KMS-11 (cell line): ENCODE measurements at regions not wholly inside any gene's neighbourhood (a gene's known extent, or its start where the extent isn't known, plus 50 kb on each side); places are given as distances from the start of the nearest gene placed in this dataset.

Source experiments
- H2AFZ ChIP-seq: fragments of 200-600 bp; sonication (generic); 2 replicates; pipeline ENCODE4 v1.6.1; 2016; ENCODE audit warnings: antibody characterized with exemption, mixed run types, low read depth
- H3K27ac ChIP-seq: fragments of 200-600 bp; sonication (generic); 2 replicates; pipeline ENCODE4 v1.6.1; 2016; ENCODE audit warnings: mild to moderate bottlenecking, mixed run types
- H3K27me3 ChIP-seq: fragments of 200-600 bp; sonication (generic); 2 replicates; pipeline ENCODE4 v1.6.1; 2017; ENCODE audit warnings: mild to moderate bottlenecking, low read depth, mixed run types, moderate library complexity; ENCODE audit not compliant: insufficient read depth
- H3K36me3 ChIP-seq: fragments of 200-600 bp; sonication (generic); 2 replicates; pipeline ENCODE4 v1.6.1; 2017; ENCODE audit warnings: mild to moderate bottlenecking, mixed run types; ENCODE audit not compliant: insufficient read depth
- H3K4me1 ChIP-seq: fragments of 200-600 bp; sonication (generic); 2 replicates; pipeline ENCODE4 v1.6.1; 2016; ENCODE audit warnings: mild to moderate bottlenecking, low read depth, mixed run types; ENCODE audit not compliant: poor library complexity, severe bottlenecking
- H3K4me2 ChIP-seq: fragments of 200-600 bp; sonication (generic); 2 replicates; pipeline ENCODE4 v1.7.0; 2016; ENCODE audit warnings: mild to moderate bottlenecking, mixed run types
- H3K4me3 ChIP-seq: fragments of 200-600 bp; sonication (generic); IDR thresholded peaks from 2 replicates; pipeline ENCODE4 v1.6.1; 2017; ENCODE audit warnings: low read depth, low read length, mixed read lengths; ENCODE audit not compliant: insufficient read depth
- H3K79me2 ChIP-seq: fragments of 200-600 bp; sonication (generic); 2 replicates; pipeline ENCODE4 v1.6.1; 2016; ENCODE audit warnings: low read depth, mixed run types; ENCODE audit not compliant: insufficient read depth
- H3K9ac ChIP-seq: fragments of 200-600 bp; sonication (generic); 2 replicates; pipeline ENCODE4 v1.6.1; 2016; ENCODE audit warnings: mild to moderate bottlenecking, mixed run types
- H4K20me1 ChIP-seq: fragments of 200-600 bp; sonication (generic); 2 replicates; pipeline ENCODE4 v1.6.1; 2016; ENCODE audit warnings: mild to moderate bottlenecking, mixed run types; ENCODE audit not compliant: insufficient read depth
- TF ChIP-seq, protein P1 (sequence below): fragments of 200-600 bp; sonication (generic); conservative IDR thresholded peaks from 2 replicates; pipeline ENCODE4 v1.6.1; 2017; ENCODE audit warnings: low read depth, mild to moderate bottlenecking, antibody characterized with exemption, low read length, moderate library complexity, mixed read lengths

DNA sequence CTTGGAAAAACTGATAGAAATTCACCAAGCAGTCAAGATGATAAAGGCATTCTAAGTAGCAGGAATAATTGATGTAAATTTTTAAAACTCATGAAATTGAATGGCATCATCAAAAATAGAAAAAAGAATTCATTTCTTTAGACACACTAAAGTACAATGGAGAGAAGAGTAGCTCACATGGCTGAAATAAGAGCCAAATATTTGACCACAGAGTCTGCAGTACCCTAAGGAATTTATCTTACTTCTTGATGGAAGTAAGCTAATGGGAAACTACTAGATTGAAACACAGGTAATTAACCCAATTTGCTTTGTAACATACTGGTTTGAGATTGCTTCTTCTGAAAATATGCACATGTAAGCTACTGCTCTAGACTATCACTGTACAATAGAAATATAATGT lies 70.8 kb upstream of the GPM6A start:
- H3K27me3 ChIP-seq, result no peaks in the 10 kb centered on the region
- no peak overlapping the region for H2AFZ ChIP-seq
- TF ChIP-seq, protein P1, sequence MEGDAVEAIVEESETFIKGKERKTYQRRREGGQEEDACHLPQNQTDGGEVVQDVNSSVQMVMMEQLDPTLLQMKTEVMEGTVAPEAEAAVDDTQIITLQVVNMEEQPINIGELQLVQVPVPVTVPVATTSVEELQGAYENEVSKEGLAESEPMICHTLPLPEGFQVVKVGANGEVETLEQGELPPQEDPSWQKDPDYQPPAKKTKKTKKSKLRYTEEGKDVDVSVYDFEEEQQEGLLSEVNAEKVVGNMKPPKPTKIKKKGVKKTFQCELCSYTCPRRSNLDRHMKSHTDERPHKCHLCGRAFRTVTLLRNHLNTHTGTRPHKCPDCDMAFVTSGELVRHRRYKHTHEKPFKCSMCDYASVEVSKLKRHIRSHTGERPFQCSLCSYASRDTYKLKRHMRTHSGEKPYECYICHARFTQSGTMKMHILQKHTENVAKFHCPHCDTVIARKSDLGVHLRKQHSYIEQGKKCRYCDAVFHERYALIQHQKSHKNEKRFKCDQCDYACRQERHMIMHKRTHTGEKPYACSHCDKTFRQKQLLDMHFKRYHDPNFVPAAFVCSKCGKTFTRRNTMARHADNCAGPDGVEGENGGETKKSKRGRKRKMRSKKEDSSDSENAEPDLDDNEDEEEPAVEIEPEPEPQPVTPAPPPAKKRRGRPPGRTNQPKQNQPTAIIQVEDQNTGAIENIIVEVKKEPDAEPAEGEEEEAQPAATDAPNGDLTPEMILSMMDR, result no peak
- H3K27ac ChIP-seq, result no peak overlapping the region
- H3K4me3 ChIP-seq, result no peak overlapping the region
- H3K4me2 ChIP-seq, result no peak overlapping the region
- H3K4me1 ChIP-seq, result no peaks in the 10 kb centered on the region
- no peaks in the 10 kb centered on the region for H3K79me2 ChIP-seq
- no peaks in the 10 kb centered on the region for H3K36me3 ChIP-seq
- H3K9ac ChIP-seq, result no peak overlapping the region
- H4K20me1 ChIP-seq, result no peaks in the 10 kb centered on the region

DNA sequence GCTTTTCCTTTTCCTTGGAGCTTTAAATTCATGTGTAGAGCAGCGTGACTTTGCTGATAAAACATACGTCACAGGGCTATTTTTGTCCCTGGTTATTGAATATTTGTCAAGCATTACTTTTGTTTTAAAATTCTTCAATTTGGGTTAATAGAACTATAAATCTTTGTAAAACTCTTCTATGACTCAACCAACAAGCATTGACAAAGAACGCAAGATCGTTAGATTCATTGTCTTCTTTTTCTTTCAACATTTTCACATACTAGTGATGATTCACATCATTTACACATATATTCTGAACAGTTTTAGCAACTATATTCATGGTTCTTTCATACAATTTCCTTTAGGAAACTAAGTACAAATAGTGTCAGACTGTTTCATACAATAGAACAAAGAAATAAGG lies 72.0 kb upstream of the GPM6A start:
- Histone ChIP-seq H3K4me3 (no peak overlapping the region), H3K27ac (no peak overlapping the region), H3K4me1 (no peaks in the 10 kb centered on the region), H2AFZ (no peak overlapping the region), H3K79me2 (no peaks in the 10 kb centered on the region), H3K27me3 (no peaks in the 10 kb centered on the region), H3K4me2 (no peak overlapping the region), H3K9ac (no peak overlapping the region), H4K20me1 (no peaks in the 10 kb centered on the region), H3K36me3 (no peaks in the 10 kb centered on the region)
- TF ChIP-seq, protein P1, result no peak

DNA sequence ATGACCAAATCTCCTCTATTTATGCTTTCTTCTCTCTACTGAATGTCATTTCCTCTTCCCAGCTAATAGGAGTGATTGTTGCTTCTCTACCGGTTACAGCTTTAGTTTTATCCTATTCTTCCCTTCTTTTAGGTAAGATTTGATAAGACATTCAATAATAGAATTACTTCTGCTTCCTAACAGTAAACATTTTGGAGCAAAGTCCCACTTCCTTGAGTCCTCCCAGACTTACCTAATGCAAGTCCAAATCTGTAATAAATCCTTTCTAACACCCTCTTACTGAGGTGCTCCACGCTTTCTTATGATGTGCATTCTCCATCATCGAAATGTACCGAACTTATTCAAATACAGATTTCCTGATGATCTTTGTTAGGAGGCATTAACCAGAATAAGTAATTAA lies 79.2 kb upstream of the GPM6A start:
- Histone ChIP-seq H3K9ac (no peak overlapping the region), H3K79me2 (no peaks in the 10 kb centered on the region), H3K36me3 (no peaks in the 10 kb centered on the region), H3K27ac (no peak overlapping the region), H3K4me2 (no peak overlapping the region), H3K4me3 (no peak overlapping the region), H3K4me1 (no peaks in the 10 kb centered on the region), H4K20me1 (no peaks in the 10 kb centered on the region), H3K27me3 (no peaks in the 10 kb centered on the region), H2AFZ (no peak overlapping the region)
- TF ChIP-seq, protein P1, result no peak

DNA sequence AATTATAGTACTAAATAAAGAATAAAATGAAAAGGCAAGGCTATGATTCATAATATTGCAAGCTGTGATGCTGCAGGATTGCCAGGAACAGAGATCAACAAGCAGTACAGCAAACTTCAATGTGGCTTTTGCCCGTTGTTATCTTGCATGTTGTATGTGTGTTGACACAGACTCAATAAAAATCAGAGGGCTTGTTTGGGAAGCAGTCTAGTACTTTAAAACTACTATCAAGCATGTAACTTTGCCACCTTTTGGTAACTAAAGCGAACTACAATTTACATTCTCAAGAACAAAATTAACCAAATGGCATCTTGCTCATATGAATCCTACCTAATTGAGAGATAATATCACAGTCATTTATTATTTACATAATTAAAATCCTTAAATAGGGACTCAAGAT lies 79.8 kb upstream of the GPM6A start:
- H3K36me3 ChIP-seq, result no peaks in the 10 kb centered on the region
- H3K9ac ChIP-seq, result no peak overlapping the region
- H2AFZ ChIP-seq, result no peak overlapping the region
- no peaks in the 10 kb centered on the region for H4K20me1 ChIP-seq
- no peak overlapping the region for H3K4me2 ChIP-seq
- TF ChIP-seq, protein P1, result peak; percentile 45; the same call in 1 of the 2 replicates
- no peak overlapping the region for H3K27ac ChIP-seq
- no peaks in the 10 kb centered on the region for H3K27me3 ChIP-seq
- no peaks in the 10 kb centered on the region for H3K4me1 ChIP-seq
- no peaks in the 10 kb centered on the region for H3K79me2 ChIP-seq
- no peak overlapping the region for H3K4me3 ChIP-seq
